Putamen (tissue), 1 donor: ENCODE measurements at regions not wholly inside any gene's neighbourhood (a gene's known extent, or its start where the extent isn't known, plus 50 kb on each side); places are given as distances from the start of the nearest gene placed in this dataset.
A peak's percentile ranks its signal among the peaks of the same experiment; 100 is the strongest.

ENCODE experiments used
- DNase-seq: peaks from one replicate; pipeline ENCODE4 v3.0.0-alpha.2; 2016; ENCODE audit warnings: low spot score

- DNase-seq: no peak
Measured at GRCh38 chr15:62841891-62842559, 200.5 kb upstream of the TPM1 start.

- no peak for DNase-seq
Measured at GRCh38 chr15:62843311-62843710, 199.2 kb upstream of the TPM1 start.

GRCh38 chr15:62844564-62845240 lies 197.8 kb upstream of the TPM1 start:
- DNase-seq: no peak

- DNase-seq: no peak
Measured at GRCh38 chr15:62845241-62846126, 197.1 kb upstream of the TPM1 start.

GRCh38 chr15:62846131-62846804 lies 196.3 kb upstream of the TPM1 start:
- no peak for DNase-seq

GRCh38 chr15:62846805-62847495 lies 195.6 kb upstream of the TPM1 start:
- DNase-seq: no peak

- peak; percentile 76 for DNase-seq
Measured at GRCh38 chr15:62847900-62848489, 194.6 kb upstream of the TPM1 start.

GRCh38 chr15:62848632-62849050 lies 193.9 kb upstream of the TPM1 start:
- DNase-seq: no peak

GRCh38 chr15:62849316-62850106 lies 193.0 kb upstream of the TPM1 start:
- no peak for DNase-seq

- DNase-seq: no peak
Measured at GRCh38 chr15:62850318-62850717, 192.2 kb upstream of the TPM1 start.

GRCh38 chr15:62850791-62851291 lies 191.7 kb upstream of the TPM1 start:
- no peak for DNase-seq

GRCh38 chr15:62853114-62853840 lies 189.3 kb upstream of the TPM1 start:
- peak; percentile 57 for DNase-seq

GRCh38 chr15:62853841-62854225 lies 188.7 kb upstream of the TPM1 start:
- DNase-seq: no peak

GRCh38 chr15:62854420-62855084 lies 188.0 kb upstream of the TPM1 start:
- no peak for DNase-seq

GRCh38 chr15:62855085-62855476 lies 187.5 kb upstream of the TPM1 start:
- DNase-seq: no peak

GRCh38 chr15:62856466-62857246 lies 185.9 kb upstream of the TPM1 start:
- DNase-seq: no peak

- DNase-seq: no peak
Measured at GRCh38 chr15:62857411-62857853, 185.1 kb upstream of the TPM1 start.

- no peak for DNase-seq
Measured at GRCh38 chr15:62858343-62858742, 184.2 kb upstream of the TPM1 start.
